ENCODE measurements at regions not wholly inside any gene's neighbourhood (a gene's known extent, or its start where the extent isn't known, plus 50 kb on each side); places are given as distances from the start of the nearest gene placed in this dataset.
"Not testable (repeated sequence)": the region's sequence is repeated elsewhere in the genome, so short reads cannot be mapped to it uniquely, and the experiment has no call there.

DNA sequence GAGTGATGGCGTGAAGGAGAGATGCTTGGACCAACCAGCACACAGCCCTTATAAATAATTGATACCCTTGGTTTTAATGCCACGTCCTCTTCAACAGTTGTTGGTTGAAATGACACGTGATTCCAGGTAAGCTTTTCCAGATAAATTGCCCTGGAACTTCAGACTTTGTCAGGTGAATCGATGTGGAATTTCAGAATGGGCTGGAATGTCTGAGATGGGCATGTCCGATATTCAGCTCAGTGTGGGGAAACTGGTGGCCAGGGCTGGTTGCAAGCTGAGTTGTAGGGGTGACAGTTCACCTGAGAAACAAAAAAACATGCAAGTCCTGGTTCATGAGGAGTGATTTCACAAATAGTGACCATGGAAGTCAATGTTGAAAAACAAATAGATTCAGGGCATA is 104.0 kb upstream of the PRKX start:
- DNase-seq (ENCODE audit: extremely low read depth, low read depth, low spot score) = not testable (repeated sequence)

DNA sequence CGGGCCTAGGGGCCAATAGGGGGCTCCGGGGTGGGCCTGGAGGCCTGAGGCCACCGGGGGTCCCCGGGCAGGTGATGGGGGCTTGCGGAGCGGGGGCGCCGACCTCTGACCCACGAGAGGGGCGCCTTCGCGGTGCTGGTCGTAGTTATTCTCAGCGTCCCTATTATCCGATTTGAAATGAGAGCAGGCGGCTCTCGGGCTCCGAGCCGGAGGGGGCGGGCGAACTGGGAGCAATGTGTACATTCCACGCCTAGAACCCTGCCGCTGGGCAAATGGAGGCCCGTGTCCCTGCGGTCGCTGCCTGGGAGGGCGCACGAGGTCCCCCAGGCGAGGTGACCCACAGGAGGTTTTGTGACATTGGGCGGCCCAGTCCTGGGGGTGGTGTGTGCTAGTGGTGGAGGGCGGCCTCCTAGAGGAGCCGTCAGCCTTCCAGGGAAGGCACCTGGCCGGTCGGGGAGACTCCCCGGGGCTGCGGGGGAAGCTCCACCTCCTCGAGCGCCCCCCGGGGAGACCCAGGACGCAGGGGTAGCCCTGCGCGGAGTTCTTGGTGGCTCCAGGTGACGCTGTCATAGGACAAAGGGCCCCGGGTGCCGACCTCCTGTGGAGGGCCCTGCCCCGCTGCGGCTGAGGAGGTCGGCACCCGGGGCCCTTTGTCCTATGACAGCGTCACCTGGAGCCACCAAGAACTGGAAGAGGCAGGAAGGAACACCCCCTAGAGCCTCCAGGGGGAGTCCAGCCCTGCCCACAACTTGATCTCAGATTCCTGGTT is 102.6 kb upstream of the PRKX start:
- no peak for DNase-seq (ENCODE audit: extremely low read depth, low read depth, low spot score)

DNA sequence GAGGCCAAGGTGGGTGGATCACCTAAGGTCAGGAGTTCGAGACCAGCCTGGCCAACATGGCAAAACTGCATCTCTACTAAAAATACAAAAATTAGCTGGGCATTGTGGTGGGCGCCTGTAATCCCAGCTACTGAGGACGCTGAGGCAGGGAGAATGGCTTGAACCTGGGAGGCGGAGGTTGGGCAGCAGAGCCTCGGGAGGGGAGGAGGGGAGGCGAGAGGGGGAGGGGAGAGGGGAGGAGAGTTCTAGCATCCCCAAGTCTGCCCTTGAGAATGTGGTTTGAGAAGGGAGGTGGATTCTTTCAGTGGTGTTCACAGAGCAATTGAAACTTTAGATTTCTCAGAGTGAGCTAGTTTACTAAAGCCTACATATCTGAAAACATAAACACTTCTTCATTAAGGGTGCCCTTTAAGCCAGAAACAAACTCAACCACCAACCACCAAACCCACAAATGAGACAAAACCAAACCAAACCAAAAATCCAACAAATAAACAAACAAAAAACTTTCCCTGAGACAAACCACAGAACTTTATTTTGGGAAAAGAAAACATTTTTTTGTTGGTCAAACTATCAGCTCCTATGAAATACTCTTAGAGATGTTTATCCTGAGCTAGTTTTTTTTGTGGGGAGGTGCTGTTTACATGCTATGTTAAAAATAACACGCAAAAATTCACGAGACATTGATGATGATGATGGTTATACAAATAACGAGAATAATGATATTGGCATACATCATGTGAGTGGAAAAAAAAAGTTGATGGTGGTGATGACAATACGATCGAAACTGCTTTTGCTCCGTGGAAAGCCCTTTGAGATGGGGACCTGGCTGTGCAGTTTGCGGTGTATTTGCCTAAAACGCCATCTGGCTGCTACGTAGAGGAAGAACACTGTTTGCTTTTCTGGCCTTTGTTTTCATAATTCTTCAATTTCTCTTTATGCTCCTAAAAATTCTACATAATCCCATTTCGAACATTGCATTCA is 98.2 kb upstream of the PRKX start:
- no peak for DNase-seq (ENCODE audit: extremely low read depth, low read depth, low spot score)

DNA sequence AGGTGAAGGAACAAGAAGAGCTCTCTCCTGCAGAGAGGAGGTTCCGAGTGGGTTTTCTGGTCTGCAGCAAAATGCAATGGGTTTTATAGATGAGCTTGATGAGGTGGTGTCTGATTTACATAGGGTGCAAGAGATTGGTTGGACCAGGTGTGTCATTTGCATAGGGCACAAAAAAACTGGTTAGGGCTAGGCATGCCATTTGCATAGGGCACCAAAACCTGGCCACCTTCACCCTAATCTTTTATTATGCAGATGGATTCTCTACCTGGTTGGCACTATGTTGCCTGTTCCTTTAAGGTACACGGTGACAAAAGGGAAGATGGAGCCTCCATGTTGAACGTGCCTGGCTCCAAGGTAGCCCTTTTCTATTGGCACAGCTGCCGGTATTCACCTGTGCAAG is 94.5 kb upstream of the PRKX start:
- no peak for DNase-seq (ENCODE audit: extremely low read depth, low read depth, low spot score)

DNA sequence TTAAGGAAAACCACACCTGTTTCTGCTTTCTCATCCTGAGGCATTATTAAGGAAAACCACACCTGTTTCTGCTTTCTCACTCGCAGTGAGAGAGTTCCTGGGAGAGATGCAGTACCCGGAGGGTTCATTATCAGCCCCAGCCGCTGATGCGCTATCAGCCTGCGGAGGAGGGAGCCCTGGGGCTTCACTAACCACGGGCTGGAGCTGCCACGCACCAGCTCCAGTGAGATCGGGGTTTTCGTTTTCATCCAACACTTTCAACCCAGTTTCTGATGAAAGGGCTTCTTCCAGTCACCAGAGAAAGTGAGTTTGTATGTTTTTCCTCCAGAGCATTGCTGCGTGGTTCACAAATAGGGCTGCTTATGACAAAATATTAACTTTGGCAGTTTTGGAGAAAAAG is 93.2 kb upstream of the PRKX start:
- DNase-seq (ENCODE audit: extremely low read depth, low read depth, low spot score) = no peak

DNA sequence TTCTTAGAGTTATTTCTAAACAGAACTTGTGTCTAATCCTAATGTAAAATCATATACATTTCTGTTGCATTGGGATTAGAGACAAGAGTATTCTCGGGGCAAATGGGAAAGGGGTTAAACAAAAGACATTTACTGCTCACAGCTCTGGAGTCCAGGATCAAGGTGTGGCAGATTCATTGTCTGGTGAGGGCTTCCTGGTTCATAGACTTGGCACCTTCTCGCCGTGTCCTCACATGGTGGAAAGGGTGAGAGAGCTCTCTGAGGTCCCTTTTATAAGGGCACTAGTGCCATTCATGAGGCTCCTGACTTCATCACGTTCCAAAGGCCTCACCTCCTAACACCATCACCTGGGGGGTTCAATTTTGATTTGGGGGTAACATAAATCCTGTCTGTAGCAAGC is 90.3 kb upstream of the PRKX start:
- no peak for DNase-seq (ENCODE audit: extremely low read depth, low read depth, low spot score)

DNA sequence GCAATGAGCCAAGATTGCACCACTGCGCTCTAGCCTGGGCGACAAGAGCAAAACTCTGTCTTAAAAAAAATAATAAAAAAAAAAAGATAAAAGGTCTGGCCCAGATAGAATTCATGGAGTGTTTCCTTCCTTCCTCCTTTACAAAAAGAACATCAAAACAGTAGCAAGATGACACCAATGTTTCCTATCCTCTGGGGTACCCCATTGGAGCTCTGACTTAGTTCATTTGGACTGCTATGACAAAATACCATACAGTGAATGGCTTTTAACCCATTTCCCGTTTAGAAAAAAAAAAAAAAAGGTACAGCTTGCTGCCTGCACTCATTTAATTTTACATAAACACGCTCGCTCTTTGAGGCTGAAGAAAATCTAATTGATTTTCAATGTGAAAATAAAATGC is 89.9 kb upstream of the PRKX start:
- DNase-seq (ENCODE audit: extremely low read depth, low read depth, low spot score) = no peak

DNA sequence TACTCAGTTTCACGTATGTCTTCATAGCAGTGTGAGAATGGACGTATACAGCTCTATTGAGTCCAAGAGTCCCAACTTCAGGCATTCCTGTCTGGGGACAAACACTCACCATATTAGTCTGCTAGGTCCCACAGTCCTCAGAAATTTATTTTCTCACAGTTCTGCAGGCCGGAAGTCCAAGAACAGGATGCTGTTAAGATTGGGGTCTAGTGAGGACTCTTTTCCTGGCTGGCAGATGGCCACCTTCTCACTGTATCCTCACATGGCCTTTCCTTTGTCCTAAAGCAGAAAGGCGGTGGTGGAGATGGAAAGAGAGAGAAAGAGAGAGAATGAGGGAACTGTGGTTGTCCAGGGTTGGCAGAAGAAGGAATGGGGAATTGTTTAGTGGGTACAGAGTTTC is 82.0 kb upstream of the PRKX start:
- DNase-seq (ENCODE audit: extremely low read depth, low read depth, low spot score) = not testable (repeated sequence)

DNA sequence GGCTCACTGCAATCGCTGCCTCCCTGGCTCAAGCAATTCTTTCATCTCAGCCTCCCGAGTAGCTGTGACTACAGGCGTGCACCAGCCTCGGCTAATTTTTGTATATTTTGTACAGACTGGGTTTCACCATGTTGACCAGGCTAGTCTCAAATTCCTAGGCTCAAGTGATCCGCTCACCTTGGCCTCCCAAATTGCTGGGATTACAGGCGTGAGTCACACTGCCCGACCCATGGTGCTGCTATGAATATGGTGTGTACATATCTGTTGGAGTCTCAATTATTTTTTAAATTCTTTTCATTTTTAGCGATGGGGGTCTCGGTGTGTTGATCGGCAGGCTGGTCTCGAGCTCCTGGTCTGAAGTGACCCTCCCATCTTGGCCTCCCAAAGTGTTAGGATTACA is 78.0 kb upstream of the PRKX start:
- DNase-seq (ENCODE audit: extremely low read depth, low read depth, low spot score) = no peak

DNA sequence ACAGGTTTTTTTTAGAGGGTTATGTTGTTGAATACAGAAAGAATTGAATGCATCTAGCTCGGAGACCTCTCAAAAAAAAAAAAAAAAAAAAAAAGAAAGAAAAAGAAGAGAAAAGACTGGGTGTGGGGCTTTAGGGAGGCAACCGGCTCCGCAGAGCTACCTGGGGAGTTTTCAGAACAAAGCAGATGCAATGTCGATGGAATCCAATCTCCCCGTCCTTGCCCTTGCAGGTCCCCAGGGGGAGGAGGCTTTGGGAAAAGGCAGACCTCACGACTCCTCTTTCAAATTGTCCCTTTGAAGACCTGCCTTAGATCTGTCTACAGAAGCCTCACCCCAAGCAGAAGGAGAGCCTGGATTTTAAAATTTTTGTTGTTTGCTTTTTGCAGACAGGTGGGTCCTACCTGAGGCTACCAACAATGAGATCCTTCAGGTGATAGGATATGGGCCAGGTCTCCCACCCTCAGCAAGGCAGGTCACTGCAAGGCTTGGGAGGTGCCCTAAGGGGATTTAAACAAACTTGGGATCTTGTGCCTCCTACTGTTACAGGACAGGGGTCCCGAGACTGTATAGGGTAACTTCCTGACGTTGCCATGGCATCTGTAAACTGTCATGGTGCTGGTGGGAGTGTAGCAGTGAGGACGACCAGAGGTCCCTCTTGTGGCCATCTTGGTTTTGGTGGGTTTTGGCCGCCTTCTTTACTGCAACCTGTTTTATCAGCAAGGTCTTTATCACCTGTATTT is 75.2 kb upstream of the PRKX start:
- DNase-seq (ENCODE audit: extremely low read depth, low read depth, low spot score) = no peak

DNA sequence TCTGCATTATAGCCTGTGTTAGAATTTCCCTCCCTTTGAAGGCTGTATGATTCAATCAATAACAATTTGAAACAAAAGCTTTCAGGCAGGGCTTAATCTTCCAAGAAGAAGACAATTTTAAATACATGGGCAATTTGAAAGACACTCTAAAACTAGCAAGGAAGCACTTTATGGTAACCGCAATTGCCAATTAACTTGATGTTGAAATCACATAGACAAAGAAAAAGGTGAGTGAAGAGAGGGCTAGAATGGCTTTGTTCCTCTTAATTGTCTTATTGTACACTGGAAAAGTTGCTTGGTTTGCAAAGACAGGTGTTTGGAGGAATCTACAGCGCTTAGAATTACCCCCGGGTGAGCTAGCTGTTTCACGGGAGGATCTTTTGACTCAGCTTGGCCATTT is 74.4 kb upstream of the PRKX start:
- no peak for DNase-seq (ENCODE audit: extremely low read depth, low read depth, low spot score)

DNA sequence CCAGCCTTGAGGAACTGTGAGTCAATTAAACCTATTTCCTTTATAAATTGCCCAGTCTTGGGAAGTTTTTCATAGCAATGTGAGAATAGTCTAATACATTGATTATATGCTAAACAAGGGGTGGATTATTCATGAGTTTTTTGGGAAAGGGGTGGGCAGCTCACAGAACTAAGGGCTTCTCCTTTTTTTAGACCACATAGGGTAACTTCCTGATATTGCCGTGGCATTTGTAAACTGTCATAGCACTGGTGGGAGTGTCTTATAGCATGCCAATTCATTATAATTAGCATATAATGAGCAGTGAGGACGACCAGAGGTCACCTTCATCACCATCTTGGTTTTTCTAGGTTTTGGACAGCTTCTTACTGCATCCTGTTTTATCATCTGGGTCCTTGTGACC is 72.4 kb upstream of the PRKX start:
- DNase-seq (ENCODE audit: extremely low read depth, low read depth, low spot score) = not testable (repeated sequence)

DNA sequence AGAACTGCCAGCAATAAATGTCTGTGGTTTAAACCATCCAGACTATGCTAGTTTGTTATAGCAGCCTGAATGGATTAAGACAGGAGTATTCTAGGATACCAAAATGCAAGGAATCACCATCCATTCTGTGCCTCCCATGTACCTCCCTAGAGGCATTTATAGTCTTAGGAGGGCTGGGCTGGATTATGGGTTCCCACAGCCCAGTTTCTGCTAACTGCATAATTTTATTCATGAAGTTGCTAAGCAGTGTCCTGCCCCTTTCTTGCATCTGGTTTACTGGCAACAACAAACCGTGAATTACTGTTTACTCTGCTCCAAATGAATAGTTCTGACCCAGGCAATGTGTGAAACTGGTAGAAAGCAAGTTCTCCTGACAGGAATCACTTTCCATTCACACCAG is 67.1 kb upstream of the PRKX start:
- no peak for DNase-seq (ENCODE audit: extremely low read depth, low read depth, low spot score)

DNA sequence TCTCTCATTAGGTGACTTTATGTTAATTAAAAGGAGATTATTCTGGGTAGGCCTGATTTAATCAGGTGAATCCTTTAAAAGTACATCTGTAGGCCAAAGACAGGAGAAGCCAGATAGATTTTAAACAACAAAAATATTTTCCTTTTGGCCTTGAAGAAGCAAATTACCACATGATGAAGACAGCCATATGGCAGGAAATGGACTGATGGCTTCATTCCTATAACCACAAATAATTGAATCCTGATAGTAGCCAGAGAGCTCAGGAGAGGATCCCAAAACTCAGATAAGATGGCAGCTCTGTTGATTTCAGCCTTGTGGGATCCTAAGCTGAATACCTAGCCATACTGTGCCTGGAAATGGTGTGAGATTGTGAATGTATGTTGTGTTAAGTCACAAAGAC is 66.1 kb upstream of the PRKX start:
- no peak for DNase-seq (ENCODE audit: extremely low read depth, low read depth, low spot score)

DNA sequence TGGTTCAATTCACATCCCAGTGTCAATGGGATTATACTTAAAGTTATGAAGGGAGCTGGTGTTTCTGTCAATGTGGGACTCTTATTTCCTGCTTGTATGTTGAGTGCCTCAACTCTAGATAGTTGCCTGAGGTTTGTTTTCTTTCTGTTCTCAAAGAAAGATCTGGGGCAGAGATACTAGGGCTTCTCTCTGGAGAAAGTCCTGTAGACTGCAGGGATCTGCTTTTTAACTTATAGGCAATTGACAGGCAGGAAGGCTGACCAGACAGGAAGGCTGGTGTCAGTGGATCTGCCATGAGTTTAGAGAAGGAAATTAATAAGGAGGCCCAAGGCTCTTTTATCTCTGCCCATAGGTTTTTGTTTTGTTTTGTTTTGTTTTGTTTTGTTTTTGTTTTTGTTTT is 64.0 kb upstream of the PRKX start:
- no peak for DNase-seq (ENCODE audit: extremely low read depth, low read depth, low spot score)

DNA sequence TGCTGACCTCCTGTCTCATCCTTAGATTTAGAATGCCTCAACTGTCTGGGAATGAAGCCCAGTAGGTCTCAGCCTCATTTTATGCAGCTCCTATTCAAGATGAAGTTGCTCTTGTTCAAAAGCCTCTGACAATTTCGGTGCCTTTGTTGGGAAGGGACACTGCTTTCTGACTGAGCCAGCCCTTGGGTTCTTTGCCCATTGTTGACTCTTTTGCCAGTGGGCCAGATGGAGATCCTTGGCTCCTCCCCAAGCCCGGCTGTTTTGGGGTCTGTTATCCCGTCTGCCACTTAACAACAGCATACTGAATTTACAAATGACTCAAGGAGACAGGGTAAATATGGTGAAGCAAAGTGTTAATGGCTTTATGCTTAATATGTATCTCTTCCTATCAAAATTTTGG is 58.3 kb upstream of the PRKX start:
- DNase-seq (ENCODE audit: extremely low read depth, low read depth, low spot score) = no peak

DNA sequence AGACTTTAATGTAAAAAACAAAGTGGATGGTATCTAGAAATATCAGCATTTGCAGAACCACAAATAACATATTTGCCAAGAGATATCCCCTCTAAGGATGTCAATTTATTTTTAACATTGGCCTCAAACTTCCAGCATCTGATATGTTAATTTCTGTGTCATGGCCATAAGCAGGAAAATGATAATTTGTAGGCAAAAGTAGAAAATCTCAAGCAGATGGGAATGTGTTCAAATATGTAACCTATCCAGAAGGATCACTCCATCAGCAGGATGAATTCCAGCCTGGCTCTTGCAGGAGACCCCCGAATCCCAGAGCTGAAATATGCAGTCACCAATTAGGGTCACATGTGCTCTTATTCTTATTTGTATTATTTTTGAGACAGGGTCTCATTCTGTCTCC is 55.4 kb upstream of the PRKX start:
- DNase-seq (ENCODE audit: extremely low read depth, low read depth, low spot score) = no peak
